Prostate gland (tissue), 2 donors: ENCODE measurements at regions not wholly inside any gene's neighbourhood (a gene's known extent, or its start where the extent isn't known, plus 50 kb on each side); places are given as distances from the start of the nearest gene placed in this dataset.

Source experiments
- DNase-seq: peaks from one replicate; pipeline ENCODE4 v3.0.0-alpha.2; 2019; ENCODE audit warnings: low spot score
- H3K27ac ChIP-seq, 2 donors: fragments of 200-600 bp; sonication (generic); 2 replicates each; pipeline ENCODE4 v1.5.1; 2017 to 2019
- H3K27me3 ChIP-seq: fragments of 200-600 bp; sonication (generic); replicated peaks from 2 replicates; pipeline ENCODE4 v1.5.1; 2019; ENCODE audit not compliant: insufficient read depth
- H3K36me3 ChIP-seq, 2 donors: fragments of 200-600 bp; sonication (generic); 1 replicate in 1 of 2; 2 replicates in 1 of 2; pipeline versions ENCODE4 v1.5.1 to v1.8.1; 2017 to 2019
- H3K4me1 ChIP-seq: fragments of 200-600 bp; sonication (generic); replicated peaks from 2 replicates; pipeline ENCODE4 v1.5.1; 2019
- H3K4me3 ChIP-seq, 2 donors: fragments of 200-600 bp; sonication (generic); 2 replicates each; pipeline ENCODE4 v1.5.1; 2017 to 2019
- H3K9me3 ChIP-seq: fragments of 200-600 bp; sonication (generic); 2 replicates; pipeline ENCODE4 v1.5.1; 2017
- POLR2A ChIP-seq: fragments of 450-650 bp; IDR thresholded peaks from one replicate; pipeline ENCODE4 v1.6.1; 2016; ENCODE audit warnings: antibody characterized with exemption, mild to moderate bottlenecking
- POLR2AphosphoS5 ChIP-seq: sonication (generic); formaldehyde crosslinking; IDR thresholded peaks from one replicate; pipeline ENCODE4 v1.6.1; 2017; ENCODE audit warnings: antibody characterized with exemption
- WGBS: methylation state at CpG from one replicate; pipeline ENCODE4 v1.1.5; 2018; 5-methylcytosine and 5-hydroxymethylcytosine counted together
- intact Hi-C: fragments of 100-400 bp; cut with DNase I; formaldehyde crosslinking; loops from one replicate; pipeline ENCODE4 v1.14.2; 2022
- TF ChIP-seq, protein P1 (sequence below), 4 experiments: fragments of 200-600 bp in 2 of 4; fragments of 450-650 bp in 2 of 4; sonication (generic) in 2 of 4; IDR thresholded peaks; 1 replicate in 3 of 4; 2 replicates in 1 of 4; pipeline ENCODE4 v1.5.1; 2016 to 2019; ENCODE audit warnings: antibody characterized with exemption in 4 of 4, mild to moderate bottlenecking in 2 of 4, moderate library complexity in 2 of 4

DNA sequence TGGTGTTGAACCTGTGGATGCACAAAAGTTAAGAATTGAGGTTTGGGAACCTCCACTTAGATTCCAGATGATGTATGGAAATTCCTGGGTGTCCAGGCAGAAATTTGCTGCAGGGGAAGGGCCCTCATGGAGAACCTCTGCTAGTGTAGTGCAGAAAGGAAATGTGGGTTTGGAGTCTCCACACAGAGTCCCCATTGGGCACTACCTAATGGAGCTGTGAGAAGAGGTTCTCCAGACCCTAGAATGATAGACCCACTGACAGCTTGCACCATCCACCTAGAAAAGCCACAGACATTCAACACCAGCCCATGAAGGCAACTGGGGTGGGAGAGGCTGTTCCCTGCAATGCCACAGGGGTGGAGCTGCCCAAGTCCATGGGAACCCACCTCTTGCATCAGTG is 1032.8 kb upstream of the EPHA6 start:
- DNase-seq, result no peak
- intact Hi-C loops, result no loop called here
- H3K27ac ChIP-seq, result no peak overlapping the region
- H3K9me3 ChIP-seq, result no peaks in the 10 kb centered on the region
- no peak overlapping the region for H3K4me3 ChIP-seq
- no peaks in the 10 kb centered on the region for H3K4me1 ChIP-seq
- no peak for TF ChIP-seq POLR2A
- no peak for TF ChIP-seq POLR2AphosphoS5
- TF ChIP-seq, protein P1, sequence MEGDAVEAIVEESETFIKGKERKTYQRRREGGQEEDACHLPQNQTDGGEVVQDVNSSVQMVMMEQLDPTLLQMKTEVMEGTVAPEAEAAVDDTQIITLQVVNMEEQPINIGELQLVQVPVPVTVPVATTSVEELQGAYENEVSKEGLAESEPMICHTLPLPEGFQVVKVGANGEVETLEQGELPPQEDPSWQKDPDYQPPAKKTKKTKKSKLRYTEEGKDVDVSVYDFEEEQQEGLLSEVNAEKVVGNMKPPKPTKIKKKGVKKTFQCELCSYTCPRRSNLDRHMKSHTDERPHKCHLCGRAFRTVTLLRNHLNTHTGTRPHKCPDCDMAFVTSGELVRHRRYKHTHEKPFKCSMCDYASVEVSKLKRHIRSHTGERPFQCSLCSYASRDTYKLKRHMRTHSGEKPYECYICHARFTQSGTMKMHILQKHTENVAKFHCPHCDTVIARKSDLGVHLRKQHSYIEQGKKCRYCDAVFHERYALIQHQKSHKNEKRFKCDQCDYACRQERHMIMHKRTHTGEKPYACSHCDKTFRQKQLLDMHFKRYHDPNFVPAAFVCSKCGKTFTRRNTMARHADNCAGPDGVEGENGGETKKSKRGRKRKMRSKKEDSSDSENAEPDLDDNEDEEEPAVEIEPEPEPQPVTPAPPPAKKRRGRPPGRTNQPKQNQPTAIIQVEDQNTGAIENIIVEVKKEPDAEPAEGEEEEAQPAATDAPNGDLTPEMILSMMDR (IDR thresholded peaks at IDR 0.05), result no peak
- H3K27me3 ChIP-seq, result no peaks in the 10 kb centered on the region
- H3K36me3 ChIP-seq, result no peaks in the 10 kb centered on the region

DNA sequence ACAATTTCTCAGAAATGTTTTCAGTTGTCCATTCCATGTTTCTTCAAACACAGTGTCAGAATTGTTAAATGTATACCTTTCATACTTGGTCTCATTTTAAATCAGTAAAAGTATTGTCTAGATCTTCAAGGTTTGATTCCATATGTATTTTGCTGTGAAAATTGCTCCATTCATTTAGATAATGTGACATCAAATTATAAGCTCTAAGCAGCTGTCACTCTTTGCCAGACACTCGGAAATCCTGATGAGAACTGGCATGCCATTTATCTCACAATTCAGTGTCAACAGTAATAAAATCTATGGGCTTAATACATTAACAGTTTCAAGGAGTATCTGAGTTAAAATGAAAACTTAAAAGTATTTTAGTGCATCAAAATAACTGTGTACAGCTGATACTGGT is 1025.3 kb upstream of the EPHA6 start:
- H3K9me3 ChIP-seq, result no peaks in the 10 kb centered on the region
- H3K27me3 ChIP-seq, result no peaks in the 10 kb centered on the region
- intact Hi-C loops, result no loop called here
- H3K4me1 ChIP-seq, result no peaks in the 10 kb centered on the region
- 61% methylated on average over 1 of the region's 1 CpG for WGBS
- no peak overlapping the region for H3K27ac ChIP-seq
- no peak for DNase-seq
- no peaks in the 10 kb centered on the region for H3K36me3 ChIP-seq
- no peak overlapping the region for H3K4me3 ChIP-seq
- TF ChIP-seq POLR2AphosphoS5, result no peak
- TF ChIP-seq POLR2A, result no peak
- TF ChIP-seq, protein P1 (IDR thresholded peaks at IDR 0.05), result no peak

DNA sequence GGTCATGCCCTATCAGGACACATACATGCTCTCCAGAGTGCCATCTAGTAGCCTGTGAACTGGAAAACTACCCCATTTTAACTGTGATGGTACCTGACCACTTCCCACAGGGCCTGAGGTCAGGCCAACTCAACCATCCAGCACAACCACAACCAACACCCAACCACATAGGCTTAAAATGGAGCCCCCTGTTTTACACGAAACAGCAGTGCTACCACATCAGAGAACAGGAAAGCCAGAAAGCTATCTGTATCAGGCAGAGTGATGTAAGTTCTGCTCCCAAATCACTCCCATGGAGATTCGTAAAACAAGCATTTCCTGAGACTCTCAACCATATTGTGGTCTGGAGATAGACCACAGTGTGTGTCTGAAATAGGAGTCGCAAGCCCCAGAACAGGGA is 1017.3 kb upstream of the EPHA6 start:
- H3K36me3 ChIP-seq, result no peaks in the 10 kb centered on the region
- no peaks in the 10 kb centered on the region for H3K4me1 ChIP-seq
- no peak for DNase-seq
- 100% methylated on average over 3 of the region's 3 CpGs for WGBS
- intact Hi-C loops, result no loop called here
- TF ChIP-seq, protein P1 (IDR thresholded peaks at IDR 0.05), result no peak
- no peak for TF ChIP-seq POLR2A
- H3K4me3 ChIP-seq, result no peak overlapping the region
- no peaks in the 10 kb centered on the region for H3K9me3 ChIP-seq
- H3K27ac ChIP-seq, result no peak overlapping the region
- H3K27me3 ChIP-seq, result no peaks in the 10 kb centered on the region

DNA sequence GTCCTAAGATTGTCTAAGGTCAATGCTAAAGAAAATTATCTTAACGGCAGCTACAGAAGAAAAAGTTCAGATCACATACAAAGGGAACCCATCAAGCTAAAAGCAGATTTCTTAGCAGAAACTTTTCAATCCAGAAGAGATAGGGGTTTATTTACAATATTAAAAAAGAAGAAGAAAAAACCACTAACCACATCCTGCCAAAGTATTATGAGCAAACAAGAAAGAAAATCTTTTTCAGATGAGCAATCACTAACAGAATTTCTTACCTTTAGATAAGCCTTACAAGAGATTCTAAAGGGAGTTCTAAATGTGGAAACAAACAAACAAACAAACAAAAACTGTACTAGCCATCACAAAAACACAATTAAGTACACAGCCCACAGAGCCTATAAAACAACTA is 1015.8 kb upstream of the EPHA6 start:
- Histone ChIP-seq H3K9me3 (no peaks in the 10 kb centered on the region), H3K27ac (no peak overlapping the region), H3K4me3 (no peak overlapping the region), H3K36me3 (no peaks in the 10 kb centered on the region), H3K4me1 (no peaks in the 10 kb centered on the region), H3K27me3 (no peaks in the 10 kb centered on the region)
- intact Hi-C loops, result no loop called here
- no peak for DNase-seq
- WGBS, result 89% methylated on average over 1 of the region's 1 CpG
- TF ChIP-seq POLR2AphosphoS5 (no peak), POLR2A (no peak)
- TF ChIP-seq, protein P1 (IDR thresholded peaks at IDR 0.05), result no peak

DNA sequence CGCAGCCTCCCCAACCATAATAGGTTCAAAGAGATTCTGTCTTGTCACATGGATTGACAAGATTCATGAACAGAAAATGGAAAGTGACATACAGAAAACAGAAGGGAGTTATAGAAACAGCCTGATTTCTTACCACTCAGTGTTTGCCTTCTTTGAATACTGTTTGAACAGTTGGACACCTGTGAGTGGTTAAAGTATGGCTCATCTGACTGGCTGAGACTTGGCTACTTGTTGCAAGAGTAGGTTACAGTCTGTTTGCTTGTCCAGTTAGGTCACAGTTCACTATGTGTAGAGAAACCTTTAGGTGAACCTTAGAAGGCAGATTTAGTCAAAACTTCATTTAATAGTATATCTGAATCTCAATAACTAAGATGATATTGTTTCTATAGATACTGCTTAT is 1003.9 kb upstream of the EPHA6 start:
- Histone ChIP-seq H3K4me1 (no peaks in the 10 kb centered on the region), H3K27me3 (no peaks in the 10 kb centered on the region), H3K36me3 (no peaks in the 10 kb centered on the region), H3K4me3 (no peak overlapping the region), H3K27ac (no peak overlapping the region), H3K9me3 (no peaks in the 10 kb centered on the region)
- DNase-seq, result no peak
- intact Hi-C loops, result no loop called here
- no peak for TF ChIP-seq POLR2AphosphoS5
- TF ChIP-seq, protein P1 (IDR thresholded peaks at IDR 0.05), result no peak
- WGBS, result 94% methylated on average over 1 of the region's 1 CpG
